Activated CD8-positive, alpha-beta T cell treated with anti-CD3 and anti-CD28 coated beads for 36 hours (primary cell): ENCODE measurements at regions not wholly inside any gene's neighbourhood (a gene's known extent, or its start where the extent isn't known, plus 50 kb on each side); places are given as distances from the start of the nearest gene placed in this dataset.

Source experiments
- ATAC-seq: fragments of 200-7000 bp; cut with Tn5 transposase; one replicate; pipeline ENCODE4 v1.10.0; 2021; ENCODE audit warnings: mild to moderate bottlenecking, moderate library complexity
- CTCF ChIA-PET: fragments of 350-600 bp; sonication (Branson Sonifier 250); formaldehyde crosslinking; loops from one replicate; lab custom pipeline; 2021; ENCODE audit warnings: antibody characterized with exemption; lab: Charles Lee
- POLR2A ChIA-PET: fragments of 350-600 bp; sonication (Branson Sonifier 250); formaldehyde crosslinking; loops from one replicate; lab custom pipeline; 2021; ENCODE audit warnings: antibody characterized with exemption; lab: Charles Lee
- DNase-seq: peaks from one replicate; pipeline ENCODE4 v3.0.0-alpha.2; 2020
- H3K27ac Mint-ChIP-seq: one replicate; pipeline ENCODE4 v1.8.0; 2021; ENCODE audit warnings: mild to moderate bottlenecking, mixed read lengths
- H3K27me3 Mint-ChIP-seq: one replicate; pipeline ENCODE4 v1.8.0; 2021; ENCODE audit warnings: mixed read lengths
- H3K36me3 Mint-ChIP-seq: one replicate; pipeline ENCODE4 v1.8.0; 2021; ENCODE audit warnings: low read depth, mixed read lengths
- H3K4me1 Mint-ChIP-seq: one replicate; pipeline ENCODE4 v1.8.0; 2021; ENCODE audit warnings: low read depth, mixed read lengths
- H3K4me3 Mint-ChIP-seq: one replicate; pipeline ENCODE4 v1.8.0; 2021; ENCODE audit warnings: mild to moderate bottlenecking, moderate library complexity, mixed read lengths
- H3K9me3 Mint-ChIP-seq: one replicate; pipeline ENCODE4 v1.8.0; 2021; ENCODE audit warnings: mixed read lengths
- CTCF ChIP-seq: fragments of 200-600 bp; IDR thresholded peaks from one replicate; pipeline ENCODE4 v1.8.0; 2022; ENCODE audit warnings: antibody characterized with exemption, mild to moderate bottlenecking
- intact Hi-C: fragments of 100-400 bp; cut with micrococcal nuclease; formaldehyde crosslinking; loops from one replicate; pipeline ENCODE4 v1.10.0; 2022

GRCh38 chr5:125633523-125633922 lies 789.7 kb upstream of the GRAMD2B start:
- no peaks in the 10 kb centered on the region for H3K36me3 Mint-ChIP-seq
- ATAC-seq: no peak
- H3K4me1 Mint-ChIP-seq: no peaks in the 10 kb centered on the region
- no peaks in the 10 kb centered on the region for H3K27me3 Mint-ChIP-seq
- ChIA-PET POLR2A (no interaction called here), CTCF (no interaction called here)
- DNase-seq: no peak
- peaks cover 8% of the 10 kb centered on the region for H3K9me3 Mint-ChIP-seq
- intact Hi-C loops: no loop called here
- no peak overlapping the region for H3K27ac Mint-ChIP-seq
- no peak for TF ChIP-seq CTCF
- H3K4me3 Mint-ChIP-seq: no peak overlapping the region

DNA sequence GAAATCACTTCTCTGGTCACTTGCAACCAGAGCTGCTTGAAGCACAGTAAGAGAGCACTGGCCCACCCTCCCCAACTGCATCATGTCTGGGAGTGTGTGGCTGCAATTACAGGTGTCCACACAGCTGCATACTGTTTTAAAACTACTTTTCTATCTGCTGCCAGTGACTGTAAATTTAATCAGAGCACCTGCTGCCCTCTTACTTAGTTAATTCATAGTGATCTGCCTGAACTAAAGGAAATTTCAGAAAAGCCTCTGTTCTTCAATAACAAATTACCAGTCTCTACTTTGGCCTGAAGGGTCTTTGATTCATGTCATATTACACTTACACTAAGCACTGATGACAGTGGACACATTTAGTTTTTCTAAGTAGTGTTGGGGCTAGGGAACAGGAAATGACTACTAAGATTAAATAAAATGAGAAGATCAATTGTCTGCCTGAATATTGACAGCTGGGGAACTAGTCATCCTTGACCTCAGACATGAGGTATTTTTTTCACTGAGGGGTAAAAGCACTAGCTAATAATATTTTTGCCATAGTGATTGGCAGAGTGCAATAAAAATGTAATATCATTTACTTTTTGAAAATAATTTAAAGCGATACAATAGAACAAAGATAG lies 788.9 kb upstream of the GRAMD2B start:
- Mint-ChIP-seq H3K4me3 (no peak overlapping the region), H3K4me1 (no peaks in the 10 kb centered on the region), H3K27ac (no peak overlapping the region), H3K36me3 (no peaks in the 10 kb centered on the region), H3K27me3 (no peaks in the 10 kb centered on the region), H3K9me3 (peaks cover 4% of the 10 kb centered on the region)
- ChIA-PET CTCF (no interaction called here), POLR2A (no interaction called here)
- no peak for ATAC-seq
- TF ChIP-seq CTCF: no peak
- no peak for DNase-seq
- intact Hi-C loops: no loop called here

DNA sequence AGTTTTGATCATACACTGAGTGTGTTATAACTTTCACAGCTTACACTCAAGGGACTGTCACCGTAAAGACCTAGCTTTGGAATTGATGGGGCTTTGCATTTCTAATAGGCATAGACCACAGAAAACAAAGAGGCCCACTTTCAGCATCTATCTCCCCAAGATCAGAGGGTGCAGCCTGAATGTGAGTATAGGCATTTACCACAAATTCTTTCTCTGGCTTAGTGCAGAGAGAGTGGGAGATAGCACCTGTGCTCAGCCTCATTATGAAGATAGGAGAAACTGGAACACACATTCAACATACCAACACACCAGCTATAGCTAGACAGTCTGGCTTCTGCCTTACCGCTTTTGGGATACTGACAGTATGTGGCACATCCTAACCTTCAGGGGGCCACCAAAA lies 783.4 kb upstream of the GRAMD2B start:
- H3K36me3 Mint-ChIP-seq: no peaks in the 10 kb centered on the region
- intact Hi-C loops: no loop called here
- POLR2A ChIA-PET: no interaction called here
- no peaks in the 10 kb centered on the region for H3K4me1 Mint-ChIP-seq
- H3K27me3 Mint-ChIP-seq: no peaks in the 10 kb centered on the region
- no peak for TF ChIP-seq CTCF
- no peak overlapping the region for H3K27ac Mint-ChIP-seq
- DNase-seq (no peak), ATAC-seq (no peak)
- H3K9me3 Mint-ChIP-seq: peaks cover 11% of the 10 kb centered on the region
- CTCF ChIA-PET: no interaction called here
- H3K4me3 Mint-ChIP-seq: no peak overlapping the region

- POLR2A ChIA-PET: no interaction called here
- no peak overlapping the region for H3K4me3 Mint-ChIP-seq
These were observed 770.4 kb upstream of the GRAMD2B start for GRCh38 chr5:125652761-125653160.

DNA sequence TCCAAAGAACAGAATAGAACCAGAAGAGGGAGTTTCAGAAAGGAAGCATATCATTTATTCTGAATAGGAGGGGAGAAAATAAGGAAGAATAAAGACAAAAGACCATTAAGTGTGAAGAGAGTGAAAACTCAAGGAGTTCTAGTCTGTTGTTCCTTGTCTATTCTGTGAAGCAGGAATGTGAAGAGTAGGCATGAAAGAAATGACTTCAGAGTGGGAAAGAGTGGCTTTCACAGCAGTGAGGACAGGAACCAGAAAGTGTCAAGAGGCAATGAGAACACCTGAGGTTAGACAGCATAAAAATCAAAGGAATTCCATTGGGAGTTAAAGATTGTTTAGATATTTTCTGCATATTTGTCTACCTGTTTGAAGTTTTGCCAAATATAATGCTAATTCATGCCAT lies 768.8 kb upstream of the GRAMD2B start:
- ChIA-PET CTCF (no interaction called here), POLR2A (no interaction called here)
- H3K27me3 Mint-ChIP-seq: no peaks in the 10 kb centered on the region
- no peaks in the 10 kb centered on the region for H3K4me1 Mint-ChIP-seq
- no peak overlapping the region for H3K27ac Mint-ChIP-seq
- H3K36me3 Mint-ChIP-seq: no peaks in the 10 kb centered on the region
- intact Hi-C loops: no loop called here
- H3K4me3 Mint-ChIP-seq: no peak overlapping the region
- DNase-seq (no peak), ATAC-seq (no peak)
- no peak for TF ChIP-seq CTCF
- peaks cover 3% of the 10 kb centered on the region for H3K9me3 Mint-ChIP-seq

More at GRCh38 chr5:125652761-125653160, 770.4 kb upstream of the GRAMD2B start:
- intact Hi-C loops: no loop called here
- Mint-ChIP-seq H3K4me1 (no peaks in the 10 kb centered on the region), H3K27ac (no peak overlapping the region), H3K9me3 (peaks cover 3% of the 10 kb centered on the region), H3K36me3 (no peaks in the 10 kb centered on the region), H3K27me3 (no peaks in the 10 kb centered on the region)
- DNase-seq (no peak), ATAC-seq (no peak)
- CTCF ChIA-PET: no interaction called here
- no peak for TF ChIP-seq CTCF
